8988T (cell line): ENCODE measurements at regions not wholly inside any gene's neighbourhood (a gene's known extent, or its start where the extent isn't known, plus 50 kb on each side); places are given as distances from the start of the nearest gene placed in this dataset.
"Not testable (repeated sequence)": the region's sequence is repeated elsewhere in the genome, so short reads cannot be mapped to it uniquely, and the experiment has no call there.

Experiments
- DNase-seq: peaks from one replicate; pipeline ENCODE4 v3.0.0; 2011

GRCh38 chr7:36040679-36041078 lies 112.4 kb upstream of the EEPD1 start:
- no peak for DNase-seq

GRCh38 chr7:36044101-36044892 lies 108.8 kb upstream of the EEPD1 start:
- no peak for DNase-seq

GRCh38 chr7:36045326-36045725 lies 107.7 kb upstream of the EEPD1 start:
- DNase-seq = no peak

GRCh38 chr7:36045830-36046341 lies 107.2 kb upstream of the EEPD1 start:
- DNase-seq = no peak

- no peak for DNase-seq
Measured at GRCh38 chr7:36047091-36047658, 105.9 kb upstream of the EEPD1 start.

GRCh38 chr7:36048141-36048901 lies 104.7 kb upstream of the EEPD1 start:
- no peak for DNase-seq

GRCh38 chr7:36048902-36049240 lies 104.2 kb upstream of the EEPD1 start:
- DNase-seq = no peak

GRCh38 chr7:36051501-36051900 lies 101.6 kb upstream of the EEPD1 start:
- DNase-seq = no peak

GRCh38 chr7:36053589-36053988 lies 99.5 kb upstream of the EEPD1 start:
- DNase-seq = no peak

GRCh38 chr7:36054637-36055036 lies 98.4 kb upstream of the EEPD1 start:
- DNase-seq = no peak

- no peak for DNase-seq
Measured at GRCh38 chr7:36055207-36055606, 97.8 kb upstream of the EEPD1 start.

- DNase-seq = no peak
Measured at GRCh38 chr7:36057323-36057722, 95.7 kb upstream of the EEPD1 start.

- DNase-seq = no peak
Measured at GRCh38 chr7:36058020-36058592, 94.9 kb upstream of the EEPD1 start.

GRCh38 chr7:36060388-36060787 lies 92.7 kb upstream of the EEPD1 start:
- DNase-seq = not testable (repeated sequence)

- no peak for DNase-seq
Measured at GRCh38 chr7:36062154-36062815, 90.8 kb upstream of the EEPD1 start.

- DNase-seq = no peak
Measured at GRCh38 chr7:36064676-36065075, 88.4 kb upstream of the EEPD1 start.

GRCh38 chr7:36065563-36066342 lies 87.3 kb upstream of the EEPD1 start:
- DNase-seq = not testable (repeated sequence)

GRCh38 chr7:36066343-36066664 lies 86.8 kb upstream of the EEPD1 start:
- DNase-seq = no peak

GRCh38 chr7:36070230-36070629 lies 82.8 kb upstream of the EEPD1 start:
- DNase-seq = no peak

- no peak for DNase-seq
Measured at GRCh38 chr7:36071605-36072004, 81.4 kb upstream of the EEPD1 start.

- DNase-seq = no peak
Measured at GRCh38 chr7:36072620-36073019, 80.4 kb upstream of the EEPD1 start.

GRCh38 chr7:36075561-36075960 lies 77.5 kb upstream of the EEPD1 start:
- no peak for DNase-seq
